H9 (cell line): ENCODE measurements at regions not wholly inside any gene's neighbourhood (a gene's known extent, or its start where the extent isn't known, plus 50 kb on each side); places are given as distances from the start of the nearest gene placed in this dataset.

Experiments used
- DNase-seq: peaks from one replicate; pipeline ENCODE4 v3.0.0-alpha.2; 2017
- H2AFZ ChIP-seq: one replicate; pipeline ENCODE4 v1.6.1; 2013; ENCODE audit warnings: mild to moderate bottlenecking, low read length, control low read depth, moderate library complexity
- H2AK5ac ChIP-seq: 2 replicates; pipeline ENCODE4 v1.6.1; 2013; ENCODE audit warnings: low read length, control low read depth, mixed read lengths; ENCODE audit not compliant: insufficient read length
- H2BK120ac ChIP-seq: one replicate; pipeline ENCODE4 v1.6.1; 2013; ENCODE audit warnings: low read depth, mild to moderate bottlenecking, low read length, control low read depth, inconsistent platforms; ENCODE audit not compliant: poor library complexity, severe bottlenecking
- H2BK12ac ChIP-seq: 2 replicates; pipeline ENCODE4 v1.6.1; 2013; ENCODE audit warnings: low read length, control low read depth, mixed read lengths, low read depth; ENCODE audit not compliant: insufficient read length
- H2BK15ac ChIP-seq: 2 replicates; pipeline ENCODE4 v1.6.1; 2013; ENCODE audit warnings: low read depth, low read length, control low read depth
- H2BK20ac ChIP-seq: one replicate; pipeline ENCODE4 v1.6.1; 2013; ENCODE audit warnings: low read depth, mild to moderate bottlenecking, low read length, control low read depth, inconsistent platforms; ENCODE audit not compliant: poor library complexity, severe bottlenecking
- H2BK5ac ChIP-seq: 2 replicates; pipeline ENCODE4 v1.6.1; 2013; ENCODE audit warnings: low read length, control low read depth, mixed read lengths; ENCODE audit not compliant: insufficient read length
- H3K14ac ChIP-seq: 2 replicates; pipeline ENCODE4 v1.6.1; 2013; ENCODE audit warnings: low read length, control low read depth; ENCODE audit not compliant: insufficient read depth
- H3K18ac ChIP-seq: 2 replicates; pipeline ENCODE4 v1.6.1; 2013; ENCODE audit warnings: low read depth, mild to moderate bottlenecking, mixed read lengths, low read length, control low read depth; ENCODE audit not compliant: insufficient read length
- H3K23ac ChIP-seq: 2 replicates; pipeline ENCODE4 v1.6.1; 2013; ENCODE audit warnings: low read length, control low read depth, mixed read lengths, low read depth; ENCODE audit not compliant: insufficient read length
- H3K23me2 ChIP-seq: 2 replicates; pipeline ENCODE4 v1.6.1; 2013; ENCODE audit warnings: low read depth, mild to moderate bottlenecking, mixed read lengths, low read length, control low read depth; ENCODE audit not compliant: insufficient read length, poor library complexity, severe bottlenecking
- H3K27ac ChIP-seq: 2 replicates; pipeline ENCODE4 v1.5.1; 2013; ENCODE audit warnings: low read length, control low read depth, mixed read lengths, low read depth; ENCODE audit not compliant: insufficient read length
- H3K27me3 ChIP-seq: 2 replicates; pipeline ENCODE4 v1.6.1; 2013; ENCODE audit warnings: low read length, control low read depth, inconsistent platforms; ENCODE audit not compliant: insufficient read depth
- H3K4ac ChIP-seq: 2 replicates; pipeline ENCODE4 v1.6.1; 2013; ENCODE audit warnings: low read depth, mild to moderate bottlenecking, control low read depth, inconsistent platforms, low read length, moderate library complexity
- H3K4me1 ChIP-seq: 2 replicates; pipeline ENCODE4 v1.6.1; 2013; ENCODE audit warnings: low read length, control low read depth, inconsistent platforms; ENCODE audit not compliant: insufficient read depth
- H3K4me2 ChIP-seq: 2 replicates; pipeline ENCODE4 v1.6.1; 2013; ENCODE audit warnings: low read length, control low read depth, mixed read lengths; ENCODE audit not compliant: insufficient read length, insufficient read depth
- H3K56ac ChIP-seq: 2 replicates; pipeline ENCODE4 v1.6.1; 2013; ENCODE audit warnings: low read depth, mild to moderate bottlenecking, mixed read lengths, low read length, control low read depth; ENCODE audit not compliant: insufficient read length
- H3K79me1 ChIP-seq: 2 replicates; pipeline ENCODE4 v1.6.1; 2013; ENCODE audit warnings: low read depth, mild to moderate bottlenecking, moderate library complexity, low read length, control low read depth, inconsistent platforms; ENCODE audit not compliant: insufficient read depth, poor library complexity, severe bottlenecking
- H3K79me2 ChIP-seq: 2 replicates; pipeline ENCODE4 v1.6.1; 2013; ENCODE audit warnings: low read length, control low read depth, inconsistent platforms; ENCODE audit not compliant: insufficient read depth
- H3K9ac ChIP-seq: 2 replicates; pipeline ENCODE4 v1.6.1; 2013; ENCODE audit warnings: low read length, control low read depth, mixed read lengths; ENCODE audit not compliant: insufficient read length; ENCODE audit errors: extremely low read depth
- H3K9me3 ChIP-seq: one replicate; pipeline ENCODE4 v1.6.1; 2013; ENCODE audit warnings: low read depth, low read length, inconsistent platforms; ENCODE audit not compliant: control insufficient read depth
- H3T11ph ChIP-seq: one replicate; pipeline ENCODE4 v1.6.1; 2013; ENCODE audit warnings: mild to moderate bottlenecking, low read length, control low read depth, inconsistent platforms
- H4K20me1 ChIP-seq: one replicate; pipeline ENCODE4 v1.6.1; 2013; ENCODE audit not compliant: control insufficient read depth, insufficient read length, insufficient read depth
- H4K5ac ChIP-seq: 2 replicates; pipeline ENCODE4 v1.6.1; 2013; ENCODE audit warnings: low read depth, mild to moderate bottlenecking, mixed read lengths, low read length, control low read depth; ENCODE audit not compliant: insufficient read length
- H4K8ac ChIP-seq: replicated peaks from 2 replicates; pipeline ENCODE4 v1.6.1; 2013; ENCODE audit warnings: low read length, control low read depth, mixed read lengths, low read depth; ENCODE audit not compliant: insufficient read length
- H4K91ac ChIP-seq: 2 replicates; pipeline ENCODE4 v1.6.1; 2013; ENCODE audit warnings: low read depth, mild to moderate bottlenecking, moderate library complexity, mixed read lengths, low read length, control low read depth; ENCODE audit not compliant: insufficient read length
- H3K27ac Mint-ChIP-seq, 3 experiments: 2 replicates in 2 of 3; 3 replicates in 1 of 3; pipeline ENCODE4 v1.8.0; 2020 to 2021; ENCODE audit warnings: mixed read lengths in 3 of 3, mild to moderate bottlenecking in 1 of 3, moderate library complexity in 1 of 3
- H3K27me3 Mint-ChIP-seq: 2 replicates; pipeline ENCODE4 v1.8.0; 2021; ENCODE audit warnings: low read depth, mild to moderate bottlenecking, moderate library complexity, mixed read lengths
- H3K36me3 Mint-ChIP-seq, 3 experiments: 2 replicates in 2 of 3; 3 replicates in 1 of 3; pipeline ENCODE4 v1.8.0; 2020 to 2021; ENCODE audit warnings: low read depth in 3 of 3, mixed read lengths in 3 of 3; ENCODE audit not compliant: insufficient read depth in 1 of 3
- H3K4me1 Mint-ChIP-seq, 2 experiments: 2 replicates each; pipeline ENCODE4 v1.8.0; 2020; ENCODE audit warnings: mixed read lengths in 2 of 2
- H3K4me3 Mint-ChIP-seq, 2 experiments: 2 replicates in 1 of 2; 3 replicates in 1 of 2; pipeline ENCODE4 v1.8.0; 2020 to 2021; ENCODE audit warnings: mild to moderate bottlenecking in 2 of 2, mixed read lengths in 2 of 2, moderate library complexity in 1 of 2
- H3K9me3 Mint-ChIP-seq, 2 experiments: 2 replicates in 1 of 2; 3 replicates in 1 of 2; pipeline ENCODE4 v1.8.0; 2020; ENCODE audit warnings: mild to moderate bottlenecking in 2 of 2, mixed read lengths in 2 of 2, moderate library complexity in 1 of 2
- TF ChIP-seq, protein P1 (sequence below): fragments of 200-600 bp; sonication (generic); conservative IDR thresholded peaks from 3 replicates; pipeline ENCODE4 v1.8.0; 2021; ENCODE audit warnings: antibody characterized with exemption, mild to moderate bottlenecking

GRCh38 chr3:156017352-156018030 lies 102.9 kb upstream of the KCNAB1 start:
- H2BK20ac ChIP-seq = no peak overlapping the region
- no peak overlapping the region for H3K56ac ChIP-seq
- no peaks in the 10 kb centered on the region for H3K27me3 ChIP-seq
- Mint-ChIP-seq H3K36me3 (no peaks in the 10 kb centered on the region), H3K27ac (no peak overlapping the region), H3K4me3 (no peak overlapping the region), H3K9me3 (no peaks in the 10 kb centered on the region), H3K27me3 (no peaks in the 10 kb centered on the region), H3K4me1 (peaks cover 11% of the 10 kb centered on the region in 2 experiments)
- no peak overlapping the region for H2BK120ac ChIP-seq
- no peaks in the 10 kb centered on the region for H3K79me2 ChIP-seq
- TF ChIP-seq, protein P1, sequence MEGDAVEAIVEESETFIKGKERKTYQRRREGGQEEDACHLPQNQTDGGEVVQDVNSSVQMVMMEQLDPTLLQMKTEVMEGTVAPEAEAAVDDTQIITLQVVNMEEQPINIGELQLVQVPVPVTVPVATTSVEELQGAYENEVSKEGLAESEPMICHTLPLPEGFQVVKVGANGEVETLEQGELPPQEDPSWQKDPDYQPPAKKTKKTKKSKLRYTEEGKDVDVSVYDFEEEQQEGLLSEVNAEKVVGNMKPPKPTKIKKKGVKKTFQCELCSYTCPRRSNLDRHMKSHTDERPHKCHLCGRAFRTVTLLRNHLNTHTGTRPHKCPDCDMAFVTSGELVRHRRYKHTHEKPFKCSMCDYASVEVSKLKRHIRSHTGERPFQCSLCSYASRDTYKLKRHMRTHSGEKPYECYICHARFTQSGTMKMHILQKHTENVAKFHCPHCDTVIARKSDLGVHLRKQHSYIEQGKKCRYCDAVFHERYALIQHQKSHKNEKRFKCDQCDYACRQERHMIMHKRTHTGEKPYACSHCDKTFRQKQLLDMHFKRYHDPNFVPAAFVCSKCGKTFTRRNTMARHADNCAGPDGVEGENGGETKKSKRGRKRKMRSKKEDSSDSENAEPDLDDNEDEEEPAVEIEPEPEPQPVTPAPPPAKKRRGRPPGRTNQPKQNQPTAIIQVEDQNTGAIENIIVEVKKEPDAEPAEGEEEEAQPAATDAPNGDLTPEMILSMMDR = no peak
- H2AK5ac ChIP-seq = no peak overlapping the region
- no peak overlapping the region for H3T11ph ChIP-seq
- no peaks in the 10 kb centered on the region for H4K20me1 ChIP-seq
- H2BK5ac ChIP-seq = no peak overlapping the region
- H3K14ac ChIP-seq = no peak overlapping the region
- no peak overlapping the region for H3K9ac ChIP-seq
- H2BK12ac ChIP-seq = no peak overlapping the region
- H2BK15ac ChIP-seq = no peak overlapping the region
- H3K23ac ChIP-seq = no peak overlapping the region
- no peaks in the 10 kb centered on the region for H3K9me3 ChIP-seq
- no peak overlapping the region for H3K27ac ChIP-seq
- no peak overlapping the region for H3K4me2 ChIP-seq
- no peak overlapping the region for H3K4ac ChIP-seq
- H4K5ac ChIP-seq = no peak overlapping the region
- H3K23me2 ChIP-seq = no peaks in the 10 kb centered on the region
- no peak for DNase-seq
- H3K4me1 ChIP-seq = no peaks in the 10 kb centered on the region
- H4K8ac ChIP-seq = no peak overlapping the region
- H3K79me1 ChIP-seq = no peaks in the 10 kb centered on the region
- no peak overlapping the region for H2AFZ ChIP-seq
- H3K18ac ChIP-seq = no peak overlapping the region
- no peak overlapping the region for H4K91ac ChIP-seq
